Thyroid gland (tissue), 4 donors: ENCODE measurements at regions not wholly inside any gene's neighbourhood (a gene's known extent, or its start where the extent isn't known, plus 50 kb on each side); places are given as distances from the start of the nearest gene placed in this dataset.

ENCODE experiments used
- POLR2A ChIP-seq, 2 donors: fragments of 450-650 bp; IDR thresholded peaks; one replicate each; pipeline ENCODE4 v1.6.1; 2017; ENCODE audit warnings: antibody characterized with exemption in 2 of 2, mild to moderate bottlenecking in 2 of 2, moderate library complexity in 1 of 2
- TF ChIP-seq, protein P1 (sequence below), 6 experiments: fragments of 200-600 bp in 3 of 6; fragments of 450-650 bp in 3 of 6; sonication (generic) in 3 of 6; IDR thresholded peaks; one replicate each; pipeline ENCODE4 v1.5.1; 2016 to 2019; ENCODE audit warnings: antibody characterized with exemption in 6 of 6, mild to moderate bottlenecking in 2 of 6, inconsistent platforms in 1 of 6, moderate library complexity in 1 of 6

GRCh38 chr12:4099276-4099675 is 174.3 kb upstream of the CCND2 start:
- TF ChIP-seq, protein P1, sequence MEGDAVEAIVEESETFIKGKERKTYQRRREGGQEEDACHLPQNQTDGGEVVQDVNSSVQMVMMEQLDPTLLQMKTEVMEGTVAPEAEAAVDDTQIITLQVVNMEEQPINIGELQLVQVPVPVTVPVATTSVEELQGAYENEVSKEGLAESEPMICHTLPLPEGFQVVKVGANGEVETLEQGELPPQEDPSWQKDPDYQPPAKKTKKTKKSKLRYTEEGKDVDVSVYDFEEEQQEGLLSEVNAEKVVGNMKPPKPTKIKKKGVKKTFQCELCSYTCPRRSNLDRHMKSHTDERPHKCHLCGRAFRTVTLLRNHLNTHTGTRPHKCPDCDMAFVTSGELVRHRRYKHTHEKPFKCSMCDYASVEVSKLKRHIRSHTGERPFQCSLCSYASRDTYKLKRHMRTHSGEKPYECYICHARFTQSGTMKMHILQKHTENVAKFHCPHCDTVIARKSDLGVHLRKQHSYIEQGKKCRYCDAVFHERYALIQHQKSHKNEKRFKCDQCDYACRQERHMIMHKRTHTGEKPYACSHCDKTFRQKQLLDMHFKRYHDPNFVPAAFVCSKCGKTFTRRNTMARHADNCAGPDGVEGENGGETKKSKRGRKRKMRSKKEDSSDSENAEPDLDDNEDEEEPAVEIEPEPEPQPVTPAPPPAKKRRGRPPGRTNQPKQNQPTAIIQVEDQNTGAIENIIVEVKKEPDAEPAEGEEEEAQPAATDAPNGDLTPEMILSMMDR (IDR thresholded peaks at IDR 0.05) = no peak
- no peak for TF ChIP-seq POLR2A (IDR thresholded peaks at IDR 0.05)
